Islet precursor cell (in vitro differentiated cells): ENCODE measurements at regions not wholly inside any gene's neighbourhood (a gene's known extent, or its start where the extent isn't known, plus 50 kb on each side); places are given as distances from the start of the nearest gene placed in this dataset.
"Not testable (repeated sequence)": the region's sequence is repeated elsewhere in the genome, so short reads cannot be mapped to it uniquely, and the experiment has no call there.

ENCODE experiments used
- DNase-seq: peaks from one replicate; pipeline ENCODE4 v3.0.0-alpha.2; 2018

DNA sequence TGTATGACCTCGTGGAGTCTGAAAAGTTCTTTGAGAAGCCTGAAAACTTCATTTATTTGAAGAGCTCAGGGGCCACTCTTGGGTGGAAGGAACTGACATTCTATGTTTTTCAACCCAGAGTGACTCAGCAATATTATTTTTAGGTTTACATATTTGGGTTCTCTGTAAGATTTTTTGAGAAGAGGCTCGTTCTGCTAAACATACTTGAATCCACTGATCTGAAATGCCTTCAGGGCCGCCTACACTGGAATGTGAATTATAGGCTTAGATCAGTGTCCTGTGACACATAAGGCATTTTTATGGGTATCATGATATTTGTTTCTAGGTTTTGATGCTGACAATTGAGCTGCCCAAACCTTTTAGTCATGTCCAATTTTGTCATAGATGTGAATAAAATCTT is 86.2 kb downstream of the PSAT1 start:
- DNase-seq: no peak

DNA sequence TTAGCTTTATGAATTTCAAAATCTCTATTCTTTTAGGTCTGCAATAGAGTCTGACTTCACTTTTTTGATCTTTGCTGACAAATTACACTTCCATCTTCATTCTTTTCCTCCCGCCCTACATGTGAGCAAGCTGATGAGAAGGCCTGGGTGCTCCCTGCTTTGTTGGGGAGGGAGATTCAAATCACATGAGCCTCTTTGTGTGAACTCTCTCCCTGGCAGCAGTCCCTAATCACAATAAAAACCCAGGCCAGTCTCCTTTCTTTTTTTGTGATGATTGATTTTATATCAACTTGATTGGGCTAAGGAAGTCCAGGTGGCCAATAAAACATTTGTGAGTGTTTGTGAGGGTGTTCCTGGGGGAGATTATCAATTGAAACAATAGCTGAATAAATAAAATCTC is 89.4 kb downstream of the PSAT1 start:
- DNase-seq: no peak

DNA sequence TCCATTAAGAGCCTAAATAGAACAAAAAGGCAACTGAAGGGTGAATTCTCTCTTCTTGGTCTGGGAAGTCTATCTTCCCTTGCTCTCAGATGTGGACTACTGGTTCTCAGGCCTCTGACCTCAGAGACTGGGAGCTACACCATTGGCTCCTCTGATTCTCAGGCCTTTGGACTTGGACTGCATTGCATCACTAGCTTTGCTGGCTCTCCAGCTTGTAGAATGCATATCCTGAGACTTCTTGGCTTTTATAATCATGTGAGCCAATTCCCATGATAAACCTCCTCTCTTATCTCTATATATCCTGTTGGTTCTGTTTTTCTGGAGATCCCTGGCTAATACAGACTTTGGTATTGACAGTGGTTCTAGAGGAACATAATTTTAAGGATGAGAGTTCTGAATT is 89.8 kb downstream of the PSAT1 start:
- no peak for DNase-seq

- no peak for DNase-seq
Measured at GRCh38 chr9:78393340-78393739, 96.4 kb downstream of the PSAT1 start.

DNA sequence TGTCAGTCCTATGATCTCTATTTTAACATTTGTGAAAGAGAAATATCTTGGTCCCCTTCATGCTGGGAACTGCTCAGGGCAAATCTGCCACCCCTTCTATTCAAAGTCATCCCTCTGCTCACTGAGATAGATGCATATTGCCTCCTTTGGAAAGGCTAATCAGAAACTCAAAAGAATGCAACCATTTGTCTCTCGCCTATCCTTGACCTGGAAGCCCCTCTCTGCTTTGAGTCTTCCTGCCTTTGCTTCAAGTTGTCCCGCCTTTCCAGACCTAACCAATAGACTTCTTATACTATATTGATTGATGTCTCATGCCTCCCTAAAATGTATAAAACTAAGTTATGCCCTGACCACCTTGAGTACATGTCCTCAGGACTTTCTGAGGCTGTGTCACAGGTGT is 97.0 kb downstream of the PSAT1 start:
- no peak for DNase-seq

- peak; percentile 59 for DNase-seq
Measured at GRCh38 chr9:78396087-78396486, 99.2 kb downstream of the PSAT1 start.

- DNase-seq: peak; percentile 86
Measured at GRCh38 chr9:78397045-78397444, 100.1 kb downstream of the PSAT1 start.

DNA sequence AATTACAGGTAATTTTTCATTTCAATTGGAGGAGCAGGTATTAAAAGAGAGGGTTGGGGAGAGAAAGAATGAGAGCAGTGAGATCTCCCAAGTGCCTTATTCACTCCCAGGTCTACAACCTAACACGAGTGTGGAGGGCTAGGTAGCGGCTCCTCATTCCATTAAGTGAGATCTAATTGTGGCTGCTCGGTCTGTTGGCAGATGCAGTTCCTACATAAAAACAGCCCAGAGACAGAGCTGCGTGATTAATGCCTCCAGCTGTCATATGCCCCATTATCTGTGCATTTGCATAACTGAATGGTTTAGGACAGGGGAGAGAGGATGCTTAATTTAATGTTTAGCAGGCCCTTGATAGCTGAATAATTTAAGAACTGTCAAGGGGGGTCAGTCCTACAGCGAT is 100.5 kb downstream of the PSAT1 start:
- peak; percentile 75 for DNase-seq

- no peak for DNase-seq
Measured at GRCh38 chr9:78399153-78399552, 102.2 kb downstream of the PSAT1 start.

GRCh38 chr9:78400496-78400895 is 103.6 kb downstream of the PSAT1 start:
- no peak for DNase-seq

- DNase-seq: no peak
Measured at GRCh38 chr9:78405461-78405860, 108.5 kb downstream of the PSAT1 start.

- DNase-seq: no peak
Measured at GRCh38 chr9:78406146-78406545, 109.2 kb downstream of the PSAT1 start.

GRCh38 chr9:78406933-78407332 is 110.0 kb downstream of the PSAT1 start:
- no peak for DNase-seq

- no peak for DNase-seq
Measured at GRCh38 chr9:78407636-78408312, 110.8 kb downstream of the PSAT1 start.

GRCh38 chr9:78408388-78408787 is 111.5 kb downstream of the PSAT1 start:
- DNase-seq: no peak

GRCh38 chr9:78409928-78410510 is 113.1 kb downstream of the PSAT1 start:
- not testable (repeated sequence) for DNase-seq

DNA sequence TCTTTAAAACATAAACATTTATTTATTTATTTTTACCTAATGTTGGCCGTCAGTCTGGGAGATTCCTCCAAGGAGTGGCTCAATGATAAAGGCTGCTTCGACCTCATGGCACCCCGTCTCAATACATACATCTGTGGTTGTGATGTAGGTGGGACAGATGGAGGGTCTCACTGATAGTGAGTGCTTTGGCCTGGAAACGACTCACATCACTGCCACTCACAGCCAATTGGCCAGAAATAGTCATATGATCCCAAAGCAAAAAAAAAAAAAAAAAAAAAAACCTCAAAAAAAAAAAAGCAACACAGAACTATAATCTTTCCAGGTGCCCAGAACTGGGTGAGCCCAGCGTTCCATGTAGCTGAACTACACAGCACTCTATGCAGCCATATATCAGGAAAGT is 125.4 kb downstream of the PSAT1 start:
- DNase-seq: no peak

DNA sequence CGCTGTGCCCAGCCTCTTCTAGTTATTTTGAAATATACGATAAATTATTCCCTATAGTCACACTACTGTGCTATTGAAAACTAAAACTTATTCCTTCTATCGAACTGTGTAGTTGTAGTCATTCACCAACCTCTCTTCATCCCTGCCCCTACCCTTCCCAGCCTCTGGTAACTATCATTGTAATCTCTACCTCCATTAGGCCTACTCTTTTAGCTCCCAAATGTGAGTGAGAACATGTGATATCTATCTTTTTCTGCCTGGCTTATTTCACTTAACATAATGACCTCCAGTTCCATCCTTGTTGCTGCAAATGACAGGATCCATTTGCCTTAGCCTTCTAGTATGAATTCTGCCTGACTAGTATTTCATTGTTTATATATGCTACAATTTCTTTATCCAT is 127.4 kb downstream of the PSAT1 start:
- DNase-seq: no peak

- no peak for DNase-seq
Measured at GRCh38 chr9:78428640-78429039, 131.7 kb downstream of the PSAT1 start.

DNA sequence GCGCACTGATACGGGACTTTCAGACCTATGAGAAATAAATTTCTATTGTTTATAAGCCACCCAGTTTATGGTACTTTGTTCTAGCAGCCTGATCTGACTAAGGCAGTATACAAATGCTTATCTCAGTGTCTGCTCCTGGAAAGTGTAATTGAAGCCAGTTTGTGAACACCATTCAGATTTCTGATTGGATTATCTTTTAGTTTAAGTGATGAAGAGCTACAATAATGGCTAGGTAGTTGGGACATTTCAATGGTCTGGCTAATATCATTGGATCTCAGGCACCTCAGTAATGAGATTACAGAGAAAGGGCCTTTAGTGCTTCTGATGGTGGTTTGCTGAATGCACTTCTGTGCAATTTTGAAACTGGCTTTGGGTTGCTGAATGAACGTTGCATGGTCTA is 133.5 kb downstream of the PSAT1 start:
- no peak for DNase-seq

GRCh38 chr9:78431039-78431438 is 134.1 kb downstream of the PSAT1 start:
- not testable (repeated sequence) for DNase-seq

DNA sequence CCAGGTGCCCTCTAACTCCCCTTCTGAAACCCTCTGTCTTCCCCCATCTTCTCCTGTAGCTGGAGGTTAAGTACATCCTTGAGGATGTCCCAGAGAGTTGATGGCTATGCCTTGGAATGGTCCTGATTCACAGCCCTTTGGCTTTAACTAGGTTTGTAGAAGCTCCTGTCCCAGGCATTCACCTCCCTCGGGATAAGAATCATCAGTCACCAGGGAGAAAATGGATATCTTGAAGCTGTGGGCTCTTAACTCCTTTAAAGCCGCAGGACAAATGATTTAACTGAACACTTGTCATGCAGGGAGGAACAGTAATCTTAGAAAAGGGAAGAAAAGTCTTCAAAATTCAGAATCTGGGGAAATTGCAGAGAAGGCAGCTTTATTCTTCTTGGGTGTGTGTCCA is 139.9 kb downstream of the PSAT1 start:
- no peak for DNase-seq

GRCh38 chr9:78437296-78437695 is 140.4 kb downstream of the PSAT1 start:
- no peak for DNase-seq

DNA sequence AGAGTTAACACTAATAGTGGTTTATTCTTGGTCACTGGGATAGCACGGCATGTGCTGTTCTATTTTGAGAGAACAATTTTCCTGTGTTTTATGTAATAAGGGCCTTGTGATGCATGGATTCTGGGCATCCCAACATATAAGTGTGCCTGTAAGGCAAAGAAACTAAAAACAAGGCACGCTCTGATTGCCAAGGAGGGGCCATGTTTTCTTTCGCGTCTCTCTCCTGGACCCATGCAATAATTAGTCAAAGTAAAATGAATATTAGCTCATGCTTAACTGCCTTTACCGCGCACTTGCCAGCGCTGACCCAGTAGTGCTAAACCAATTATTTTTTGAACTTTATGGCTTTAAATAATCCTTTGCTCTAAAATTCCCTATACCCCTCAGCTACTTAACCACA is 140.9 kb downstream of the PSAT1 start:
- no peak for DNase-seq

DNA sequence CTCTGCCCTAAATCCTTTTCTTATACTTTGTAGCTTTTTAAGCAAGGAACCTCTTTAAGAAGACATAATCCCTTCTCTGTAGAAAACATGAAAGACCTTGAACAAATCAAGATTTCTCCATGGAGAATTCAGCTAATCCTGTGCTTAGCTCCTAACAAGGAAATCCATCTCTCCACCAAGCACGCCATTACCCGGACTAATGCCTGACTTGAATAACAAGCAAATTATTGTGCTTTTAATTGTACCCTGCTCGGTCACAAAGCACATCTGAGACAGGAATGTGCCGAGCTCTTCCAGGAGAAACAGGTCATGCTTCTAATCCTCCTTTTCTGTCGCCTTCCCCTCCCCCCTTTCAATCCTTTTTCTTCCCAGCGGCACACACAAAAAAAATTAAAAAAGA is 141.3 kb downstream of the PSAT1 start:
- peak; percentile 60 for DNase-seq
